Spleen (tissue), 7 donors: ENCODE measurements at regions not wholly inside any gene's neighbourhood (a gene's known extent, or its start where the extent isn't known, plus 50 kb on each side); places are given as distances from the start of the nearest gene placed in this dataset.

Experiments used
- POLR2AphosphoS5 ChIP-seq, 3 donors: sonication (generic); formaldehyde crosslinking; IDR thresholded peaks; one replicate each; pipeline ENCODE4 v1.5.1; 2017; ENCODE audit warnings: antibody characterized with exemption in 3 of 3
- TF ChIP-seq, protein P1 (sequence below), 11 experiments: fragments of 200-600 bp in 7 of 11; fragments of 450-650 bp in 4 of 11; sonication (generic) in 4 of 11; IDR thresholded peaks in 8 of 11; conservative IDR thresholded peaks in 3 of 11; 1 replicate in 7 of 11; 2 replicates in 4 of 11; pipeline versions ENCODE4 v1.4.0 to v1.8.0; 2016 to 2021; ENCODE audit warnings: antibody characterized with exemption in 11 of 11, inconsistent platforms in 4 of 11, mild to moderate bottlenecking in 1 of 11
- donor health status: DM: no; HTN: no; CAD: no; lungs with moderate emphysema.
- donor health status: DM: no; HTN: no; CAD: no.
- donor health status: DM: no; HTN: no; CAD: no.

DNA sequence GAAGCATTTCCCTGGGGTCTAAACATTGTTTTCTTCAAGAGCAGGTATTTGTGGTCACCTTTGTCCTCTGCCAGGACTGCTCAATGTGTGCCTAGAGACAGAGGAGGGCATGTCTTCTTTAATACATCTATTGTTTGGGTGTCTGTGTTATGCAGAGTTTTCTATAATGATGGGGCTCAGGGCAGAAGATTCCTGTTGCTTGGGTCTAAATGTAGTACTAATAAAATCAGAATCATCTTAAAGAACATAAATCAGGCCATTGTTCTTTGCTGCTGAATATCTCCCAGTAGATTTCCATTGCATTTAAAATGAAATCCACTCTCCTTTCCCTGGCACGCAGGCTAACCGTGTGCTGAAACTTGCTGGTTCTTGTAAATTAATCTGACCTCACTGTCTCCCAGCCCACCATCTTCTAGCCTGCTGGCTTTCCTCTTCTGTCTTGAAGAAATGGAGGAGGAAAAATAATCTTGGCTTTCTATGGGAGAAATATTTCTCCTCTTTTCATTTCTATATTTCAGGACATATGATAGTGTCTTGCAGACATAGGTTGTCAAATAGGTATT lies 1396.8 kb downstream of the GATA3 start:
- TF ChIP-seq, protein P1, sequence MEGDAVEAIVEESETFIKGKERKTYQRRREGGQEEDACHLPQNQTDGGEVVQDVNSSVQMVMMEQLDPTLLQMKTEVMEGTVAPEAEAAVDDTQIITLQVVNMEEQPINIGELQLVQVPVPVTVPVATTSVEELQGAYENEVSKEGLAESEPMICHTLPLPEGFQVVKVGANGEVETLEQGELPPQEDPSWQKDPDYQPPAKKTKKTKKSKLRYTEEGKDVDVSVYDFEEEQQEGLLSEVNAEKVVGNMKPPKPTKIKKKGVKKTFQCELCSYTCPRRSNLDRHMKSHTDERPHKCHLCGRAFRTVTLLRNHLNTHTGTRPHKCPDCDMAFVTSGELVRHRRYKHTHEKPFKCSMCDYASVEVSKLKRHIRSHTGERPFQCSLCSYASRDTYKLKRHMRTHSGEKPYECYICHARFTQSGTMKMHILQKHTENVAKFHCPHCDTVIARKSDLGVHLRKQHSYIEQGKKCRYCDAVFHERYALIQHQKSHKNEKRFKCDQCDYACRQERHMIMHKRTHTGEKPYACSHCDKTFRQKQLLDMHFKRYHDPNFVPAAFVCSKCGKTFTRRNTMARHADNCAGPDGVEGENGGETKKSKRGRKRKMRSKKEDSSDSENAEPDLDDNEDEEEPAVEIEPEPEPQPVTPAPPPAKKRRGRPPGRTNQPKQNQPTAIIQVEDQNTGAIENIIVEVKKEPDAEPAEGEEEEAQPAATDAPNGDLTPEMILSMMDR (IDR thresholded peaks at IDR 0.05 in 8 of 11, conservative IDR thresholded peaks at IDR 0.05 in 3 of 11), result no peak
- TF ChIP-seq POLR2AphosphoS5 (IDR thresholded peaks at IDR 0.05), result no peak
